Motor neuron (in vitro differentiated cells): ENCODE measurements at regions not wholly inside any gene's neighbourhood (a gene's known extent, or its start where the extent isn't known, plus 50 kb on each side); places are given as distances from the start of the nearest gene placed in this dataset.
A peak's percentile ranks its signal among the peaks of the same experiment; 100 is the strongest.

Experiments used
- ATAC-seq, 8 experiments: fragments of 200-7000 bp; cut with Tn5 transposase; replicated peaks in 6 of 8; 2 replicates each; pipeline ENCODE4 v1.8.0; 2021; ENCODE audit warnings: mild to moderate bottlenecking in 8 of 8, moderate library complexity in 8 of 8
- H3K27ac ChIP-seq, 2 donors: fragments of 250-450 bp; sonication (Bioruptor Pico); 2 replicates each; pipeline ENCODE4 v1.9.0; 2021; ENCODE audit warnings: antibody characterized with exemption in 2 of 2, mild to moderate bottlenecking in 2 of 2, moderate library complexity in 1 of 2
- H3K4me1 ChIP-seq, 2 donors: fragments of 250-450 bp; sonication (Bioruptor Pico); replicated peaks in 1 of 2; 2 replicates each; pipeline ENCODE4 v1.6.1; 2021; ENCODE audit warnings: antibody characterized with exemption in 2 of 2, mild to moderate bottlenecking in 2 of 2, moderate library complexity in 1 of 2
- H3K4me3 ChIP-seq, 5 donors: fragments of 250-450 bp; sonication (Bioruptor Pico); 2 replicates each; pipeline ENCODE4 v1.9.0; 2021; ENCODE audit warnings: antibody characterized with exemption in 5 of 5, mild to moderate bottlenecking in 5 of 5, moderate library complexity in 4 of 5
- WGBS, 10 experiments: fragments of 450-650 bp; shearing (Covaris generic); methylation state at CpG; one replicate each; pipeline ENCODE4 v1.0.0; 2022; 5-methylcytosine and 5-hydroxymethylcytosine counted together
- in situ Hi-C, 9 experiments: fragments of 400-800 bp; cut with MboI; loops; one replicate each; pipeline ENCODE4 v1.15.0; 2021; ENCODE audit warnings: low sequenced_read_pairs in 9 of 9, low pct_unique_long_range_greater_than_20kb in 2 of 9; ENCODE audit not compliant: unreplicated experiment in 9 of 9

- in situ Hi-C loops, result loop anchor here in 2 of 9 experiments (25.0 kb wide), 1 partner anchor 297 kb away; no protein-coding TSS in a partner anchor
- Histone ChIP-seq H3K4me1 (peaks cover 0 to 2% of the 10 kb centered on the region in 2 donors), H3K4me3 (no peak overlapping the region), H3K27ac (no peak overlapping the region)
- 0 to 93% (median 76%) methylated on average over 1 to 13 of the region's 26 CpGs; no CpG with 5 or more reads in 2 of the 10 experiments for WGBS, 10 experiments
- ATAC-seq, result peak in 2 of 8 experiments; percentile 16 to 21
Observed at GRCh38 chr12:3990501-3991280, 117.5 kb upstream of the PARP11 start.

GRCh38 chr12:3989218-3989550, 116.0 kb upstream of the PARP11 start:
- no peaks in the 10 kb centered on the region for H3K4me1 ChIP-seq
- H3K4me3 ChIP-seq, result no peak overlapping the region
- no peak for ATAC-seq
- no peak overlapping the region for H3K27ac ChIP-seq
- in situ Hi-C loops, result loop anchor here in 2 of 9 experiments (25.0 kb wide), 1 partner anchor 298 kb away; no protein-coding TSS in a partner anchor
- 0 to 100% (median 90%) methylated on average over 1 to 2 of the region's 2 CpGs; no CpG with 5 or more reads in 5 of the 10 experiments for WGBS, 10 experiments

DNA sequence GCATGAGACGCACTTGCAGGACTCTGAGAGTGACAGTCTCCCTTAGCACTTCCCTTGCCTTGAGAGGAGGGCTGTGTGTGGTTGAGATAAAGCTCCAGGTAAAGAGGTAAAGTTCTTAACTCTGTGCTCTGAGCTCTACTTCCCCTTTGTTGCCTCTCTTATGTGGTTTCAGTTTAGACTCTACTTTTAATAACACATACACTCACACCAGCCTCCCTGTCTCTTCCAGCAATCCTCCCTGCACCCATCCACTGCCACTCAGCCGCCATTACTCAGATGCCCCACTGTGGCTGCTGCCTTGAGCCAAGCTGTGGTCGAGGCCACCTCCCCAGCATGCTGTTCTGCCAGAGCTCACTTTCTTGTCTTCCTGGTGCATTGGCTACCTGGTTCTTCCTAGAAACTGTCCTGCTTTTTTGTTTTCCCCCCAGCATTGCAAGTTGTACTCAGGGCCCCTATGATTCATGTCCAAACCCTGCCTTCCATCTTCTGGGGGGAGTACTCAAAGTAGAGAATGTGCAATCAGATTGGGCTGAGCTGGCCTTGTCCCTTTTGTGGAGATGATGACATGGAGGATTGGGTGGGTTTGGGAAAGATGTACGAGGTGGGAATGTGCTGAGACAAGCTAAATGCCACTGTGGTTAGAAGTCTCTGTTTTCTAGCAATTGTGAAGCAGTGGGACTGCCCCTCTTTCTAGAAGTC, 115.5 kb upstream of the PARP11 start:
- Histone ChIP-seq H3K4me1 (no peaks in the 10 kb centered on the region), H3K27ac (no peak overlapping the region), H3K4me3 (no peak overlapping the region)
- ATAC-seq, result no peak
- 0 to 100% (median 77%) methylated on average over 1 to 4 of the region's 4 CpGs; no CpG with 5 or more reads in 2 of the 10 experiments for WGBS, 10 experiments
- in situ Hi-C loops, result loop anchor here in 2 of 9 experiments (25.0 kb wide), 1 partner anchor 299 kb away; no protein-coding TSS in a partner anchor

- no peak for ATAC-seq
- WGBS, 10 experiments, result 11 to 93% (median 81%) methylated on average over 2 to 4 of the region's 4 CpGs; no CpG with 5 or more reads in 1 of the 10 experiments
- in situ Hi-C loops, result loop anchor here in 2 of 9 experiments (25.0 kb wide), 1 partner anchor 300 kb away; no protein-coding TSS in a partner anchor
- H3K27ac ChIP-seq, result no peak overlapping the region
- H3K4me3 ChIP-seq, result no peak overlapping the region
- H3K4me1 ChIP-seq, result no peaks in the 10 kb centered on the region
Observed at GRCh38 chr12:3987571-3987970, 114.4 kb upstream of the PARP11 start.

DNA sequence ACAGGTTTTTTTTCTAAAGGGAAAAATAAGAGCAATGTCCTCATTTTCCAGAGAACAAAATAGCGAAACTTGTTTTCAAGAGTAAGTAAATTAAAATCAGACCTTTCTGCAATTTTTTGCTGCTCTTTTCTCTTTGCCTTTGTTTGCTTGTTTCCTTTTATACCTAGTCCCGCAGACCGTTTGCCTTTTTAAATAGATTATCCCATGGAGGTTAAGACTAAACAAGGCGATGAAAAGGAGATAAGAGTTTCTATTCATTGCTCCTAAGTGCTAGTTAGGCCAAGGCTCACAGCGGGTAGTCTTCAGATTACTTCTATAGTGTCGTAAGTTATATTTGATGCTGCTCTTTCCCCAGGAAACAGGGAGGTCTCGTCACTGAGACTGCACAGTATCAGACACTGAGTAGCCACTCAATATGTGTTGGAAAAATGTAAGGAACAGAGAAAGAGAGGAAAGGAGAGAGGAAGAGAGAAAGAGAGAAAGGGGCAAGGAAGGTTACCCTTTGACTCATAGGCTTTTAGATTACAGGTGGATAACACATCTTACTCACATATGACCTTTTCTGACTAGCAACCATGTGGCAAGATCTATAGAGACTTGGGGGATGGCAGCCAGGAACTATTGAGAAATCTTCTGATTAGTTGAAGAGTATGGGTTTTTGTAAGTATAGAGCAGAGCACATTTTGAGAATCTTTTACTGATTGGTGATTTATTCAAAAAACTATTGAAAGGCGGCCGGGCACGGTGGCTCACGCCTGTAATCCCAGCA, 107.5 kb upstream of the PARP11 start:
- 19 to 100% (median 63%) methylated on average over 1 to 6 of the region's 11 CpGs for WGBS, 10 experiments
- in situ Hi-C loops, result loop anchor here in 2 of 9 experiments (25.0 kb wide), 1 partner anchor 307 kb away; no protein-coding TSS in a partner anchor
- no peak overlapping the region for H3K4me3 ChIP-seq
- no peak overlapping the region for H3K27ac ChIP-seq
- H3K4me1 ChIP-seq, result no peaks in the 10 kb centered on the region
- ATAC-seq, result no peak

DNA sequence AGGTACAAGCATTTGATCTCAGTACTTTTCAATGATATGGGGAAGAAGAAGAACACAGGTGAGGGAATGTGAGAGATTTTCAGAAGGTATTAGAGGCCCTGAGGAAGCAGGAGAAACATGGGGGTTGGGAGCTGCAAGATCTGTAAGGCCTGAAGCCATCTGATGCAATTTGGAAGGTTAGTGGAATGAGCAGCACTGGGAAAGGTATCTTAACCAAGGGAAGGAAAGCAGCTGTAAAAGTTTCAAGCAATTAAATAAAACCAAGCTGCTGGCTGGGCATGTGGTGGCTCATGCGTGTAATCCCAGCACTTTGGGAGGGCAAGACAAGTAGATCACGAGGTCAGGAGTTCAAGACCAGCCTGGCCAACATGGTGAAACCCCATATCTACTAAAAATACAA, 104.4 kb upstream of the PARP11 start:
- WGBS, 10 experiments, result 0 to 90% (median 81%) methylated on average over 1 to 2 of the region's 2 CpGs; no CpG with 5 or more reads in 4 of the 10 experiments

GRCh38 chr12:3976351-3976938, 103.2 kb upstream of the PARP11 start:
- in situ Hi-C loops, result loop anchor here in 2 of 9 experiments (25.0 kb wide), 1 partner anchor 311 kb away; no protein-coding TSS in a partner anchor
- Histone ChIP-seq H3K4me1 (no peaks in the 10 kb centered on the region), H3K27ac (no peak overlapping the region), H3K4me3 (no peak overlapping the region)
- ATAC-seq, result no peak
- WGBS, 10 experiments, result 0 to 100% (median 84%) methylated on average over 1 to 5 of the region's 5 CpGs; no CpG with 5 or more reads in 2 of the 10 experiments

More for the DNA sequence above, 104.4 kb upstream of the PARP11 start:
- no peak for ATAC-seq
- Histone ChIP-seq H3K4me3 (no peak overlapping the region), H3K4me1 (no peaks in the 10 kb centered on the region), H3K27ac (no peak overlapping the region)
- in situ Hi-C loops, result loop anchor here in 2 of 9 experiments (25.0 kb wide), 1 partner anchor 310 kb away; no protein-coding TSS in a partner anchor

DNA sequence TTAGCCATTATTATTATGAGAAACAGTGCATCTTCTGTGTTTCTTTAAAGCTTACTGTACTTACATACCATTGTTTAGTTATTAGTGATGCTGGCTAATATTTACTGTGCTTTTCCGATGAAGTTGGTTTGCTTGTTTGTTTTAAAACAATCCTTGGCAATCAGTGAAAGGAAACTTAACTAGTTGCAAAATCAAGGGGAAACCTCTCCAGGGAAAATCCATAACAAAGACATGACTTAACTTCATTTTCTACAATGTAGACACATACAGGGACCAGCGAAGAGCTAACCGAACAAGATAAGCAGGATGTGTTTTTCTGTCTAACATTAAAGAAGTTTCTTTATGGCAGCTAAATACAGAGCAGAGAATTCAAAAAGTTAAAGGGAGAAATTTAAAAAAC, 102.5 kb upstream of the PARP11 start:
- no peak overlapping the region for H3K4me3 ChIP-seq
- no peak overlapping the region for H3K27ac ChIP-seq
- in situ Hi-C loops, result loop anchor here in 2 of 9 experiments (25.0 kb wide), 1 partner anchor 312 kb away; no protein-coding TSS in a partner anchor
- no peaks in the 10 kb centered on the region for H3K4me1 ChIP-seq
- ATAC-seq, result no peak
- 13 to 87% (median 80%) methylated on average over 1 to 3 of the region's 3 CpGs for WGBS, 10 experiments

DNA sequence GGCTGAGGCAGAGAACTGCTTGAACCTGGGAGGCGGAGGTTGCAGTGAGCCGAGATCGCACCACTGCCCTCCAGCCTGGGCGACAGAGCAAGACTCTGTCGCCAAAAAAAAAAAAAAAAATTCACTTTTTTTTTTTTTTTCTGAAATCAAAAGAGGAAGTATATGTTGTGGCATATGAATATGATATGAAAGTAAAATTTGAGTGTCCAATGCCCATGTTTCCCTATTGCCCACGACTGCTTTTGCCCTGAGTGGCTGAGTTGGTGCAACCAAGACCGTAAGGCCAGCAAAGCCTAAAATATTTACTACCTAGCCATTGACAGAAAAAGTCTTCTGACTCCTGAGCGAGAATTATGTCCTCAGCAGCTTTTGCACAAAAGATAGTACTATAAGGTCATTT, 101.7 kb upstream of the PARP11 start:
- WGBS, 10 experiments, result 21 to 100% (median 92%) methylated on average over 1 to 6 of the region's 8 CpGs; no CpG with 5 or more reads in 1 of the 10 experiments
- Histone ChIP-seq H3K27ac (no peak overlapping the region), H3K4me3 (no peak overlapping the region), H3K4me1 (no peaks in the 10 kb centered on the region)
- no peak for ATAC-seq
- in situ Hi-C loops, result loop anchor here in 2 of 9 experiments (25.0 kb wide), 1 partner anchor 312 kb away; no protein-coding TSS in a partner anchor

GRCh38 chr12:3973973-3974644, 100.9 kb upstream of the PARP11 start:
- H3K27ac ChIP-seq, result no peak overlapping the region
- no peaks in the 10 kb centered on the region for H3K4me1 ChIP-seq
- no peak for ATAC-seq
- WGBS, 10 experiments, result 20 to 100% (median 80%) methylated on average over 1 to 3 of the region's 4 CpGs; no CpG with 5 or more reads in 2 of the 10 experiments
- H3K4me3 ChIP-seq, result no peak overlapping the region
- in situ Hi-C loops, result no loop called here

DNA sequence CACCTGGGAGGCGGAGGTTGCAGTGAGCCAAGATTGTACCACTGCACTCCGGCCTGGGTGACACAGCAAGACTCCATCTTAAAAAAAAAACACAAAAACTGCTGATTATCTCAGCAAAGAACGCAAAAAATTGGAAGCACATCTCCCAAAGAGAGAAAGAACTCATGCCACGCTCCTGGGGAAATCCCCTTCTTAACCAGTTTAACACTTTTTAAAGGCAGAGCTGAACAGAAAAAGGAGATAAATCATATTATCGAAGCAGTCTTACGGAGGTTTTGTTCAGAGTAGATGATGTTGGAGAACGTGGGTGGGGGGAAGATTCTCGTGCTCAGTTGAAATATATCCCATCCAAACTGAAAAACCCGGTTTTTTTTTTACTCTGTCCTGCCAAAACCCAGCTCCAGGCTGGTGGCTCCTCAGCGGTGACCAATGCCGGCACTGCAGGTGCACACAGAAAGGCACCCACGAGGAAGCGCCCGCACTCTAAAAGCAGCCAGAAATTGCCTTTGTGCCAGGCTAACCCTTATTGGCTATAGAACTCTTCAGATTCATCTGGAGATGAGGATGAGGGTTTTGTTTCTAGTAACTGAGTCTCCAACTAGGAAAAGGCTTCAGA, 100.2 kb upstream of the PARP11 start:
- H3K27ac ChIP-seq, result no peak overlapping the region
- H3K4me1 ChIP-seq, result no peaks in the 10 kb centered on the region
- ATAC-seq, result no peak
- no peak overlapping the region for H3K4me3 ChIP-seq
- WGBS, 10 experiments, result 27 to 100% (median 89%) methylated on average over 1 to 14 of the region's 14 CpGs; no CpG with 5 or more reads in 1 of the 10 experiments
- in situ Hi-C loops, result no loop called here
